ENCODE measurements at regions not wholly inside any gene's neighbourhood (a gene's known extent, or its start where the extent isn't known, plus 50 kb on each side); places are given as distances from the start of the nearest gene placed in this dataset.

DNA sequence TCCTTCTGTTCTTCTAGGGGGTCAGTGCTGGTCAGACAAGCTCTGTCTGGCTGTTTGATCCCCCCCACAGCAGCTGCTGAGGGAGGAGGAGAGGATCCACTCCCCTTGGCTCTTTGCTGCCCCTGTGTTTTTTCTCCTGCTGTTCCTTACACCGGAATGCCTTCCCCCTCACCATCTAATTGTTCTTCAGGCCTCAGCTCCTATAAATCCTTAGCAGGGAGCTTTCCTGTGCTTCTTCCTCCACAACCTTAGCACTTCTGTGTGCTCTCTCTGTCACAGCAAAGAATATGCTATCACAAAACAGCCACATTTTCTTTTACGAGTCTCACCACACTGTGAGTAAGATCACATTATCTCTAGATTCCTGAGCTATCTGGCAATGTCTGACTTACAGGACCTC, 196.6 kb downstream of the OTOR start:
- H3K27ac ChIP-seq: no peak overlapping the region
- TF ChIP-seq, protein P1, sequence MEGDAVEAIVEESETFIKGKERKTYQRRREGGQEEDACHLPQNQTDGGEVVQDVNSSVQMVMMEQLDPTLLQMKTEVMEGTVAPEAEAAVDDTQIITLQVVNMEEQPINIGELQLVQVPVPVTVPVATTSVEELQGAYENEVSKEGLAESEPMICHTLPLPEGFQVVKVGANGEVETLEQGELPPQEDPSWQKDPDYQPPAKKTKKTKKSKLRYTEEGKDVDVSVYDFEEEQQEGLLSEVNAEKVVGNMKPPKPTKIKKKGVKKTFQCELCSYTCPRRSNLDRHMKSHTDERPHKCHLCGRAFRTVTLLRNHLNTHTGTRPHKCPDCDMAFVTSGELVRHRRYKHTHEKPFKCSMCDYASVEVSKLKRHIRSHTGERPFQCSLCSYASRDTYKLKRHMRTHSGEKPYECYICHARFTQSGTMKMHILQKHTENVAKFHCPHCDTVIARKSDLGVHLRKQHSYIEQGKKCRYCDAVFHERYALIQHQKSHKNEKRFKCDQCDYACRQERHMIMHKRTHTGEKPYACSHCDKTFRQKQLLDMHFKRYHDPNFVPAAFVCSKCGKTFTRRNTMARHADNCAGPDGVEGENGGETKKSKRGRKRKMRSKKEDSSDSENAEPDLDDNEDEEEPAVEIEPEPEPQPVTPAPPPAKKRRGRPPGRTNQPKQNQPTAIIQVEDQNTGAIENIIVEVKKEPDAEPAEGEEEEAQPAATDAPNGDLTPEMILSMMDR (conservative IDR thresholded peaks at IDR 0.05): no peak
- TF ChIP-seq ZFX (IDR thresholded peaks at IDR 0.05): no peak

DNA sequence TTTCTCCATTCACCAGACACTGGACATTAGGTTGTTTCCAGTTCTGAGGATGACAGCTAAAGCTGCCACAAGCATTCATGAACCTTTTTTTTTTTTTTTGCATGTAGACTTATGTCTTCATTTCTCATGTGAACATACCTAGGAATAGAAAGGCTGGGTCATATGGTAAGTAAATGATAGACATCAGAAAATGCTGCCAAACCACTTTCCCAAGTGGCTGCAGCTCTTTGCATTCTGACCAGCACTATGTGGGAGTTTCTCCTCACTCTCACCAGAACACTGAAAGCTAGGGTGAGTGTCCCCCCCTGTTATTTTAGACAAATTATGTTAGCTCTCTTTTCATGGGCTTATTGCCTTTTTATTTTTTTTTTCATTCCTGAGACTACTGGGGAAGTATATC, 197.5 kb downstream of the OTOR start:
- no peak overlapping the region for H3K27ac ChIP-seq
- TF ChIP-seq, protein P1 (conservative IDR thresholded peaks at IDR 0.05): no peak
- no peak for TF ChIP-seq ZFX (IDR thresholded peaks at IDR 0.05)

DNA sequence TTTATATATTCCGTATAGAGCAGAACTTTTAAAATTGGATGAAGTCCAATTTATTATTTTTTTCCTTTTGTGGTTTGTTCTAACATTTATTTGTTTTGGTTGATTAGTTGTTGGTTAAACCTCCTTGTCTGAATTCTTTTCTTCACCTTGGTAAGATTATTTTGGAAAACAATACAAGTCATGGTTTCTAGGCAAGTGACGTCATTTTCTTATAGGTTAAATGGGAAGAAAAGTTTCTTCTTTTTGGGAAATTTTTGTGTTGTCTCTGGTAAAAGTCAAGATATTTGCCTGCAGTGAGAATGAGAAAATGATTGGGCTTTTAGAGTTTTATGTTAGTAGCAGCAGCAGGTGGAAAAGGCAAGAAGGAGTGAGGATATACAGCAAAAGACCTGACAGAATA, 197.9 kb downstream of the OTOR start:
- TF ChIP-seq, protein P1 (conservative IDR thresholded peaks at IDR 0.05): no peak
- TF ChIP-seq ZFX (IDR thresholded peaks at IDR 0.05): no peak

DNA sequence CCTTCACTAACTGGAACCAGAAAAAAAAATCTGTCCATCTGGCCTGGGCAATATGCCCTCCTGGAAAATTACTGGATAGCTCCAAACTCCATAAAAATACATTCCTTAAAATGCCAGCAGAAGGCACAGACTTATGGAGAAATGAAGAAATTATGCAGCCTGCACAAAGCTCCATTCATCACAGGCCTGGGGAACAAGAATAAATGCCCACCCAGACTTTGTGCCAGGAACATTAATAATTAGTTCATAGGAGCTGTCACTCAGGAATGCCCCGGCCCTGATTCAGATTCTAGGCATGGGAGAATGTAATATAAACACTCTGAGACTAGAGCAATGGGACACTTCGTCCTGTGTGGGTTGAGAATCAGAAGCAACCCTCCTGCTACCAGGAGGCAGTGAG, 199.3 kb downstream of the OTOR start:
- TF ChIP-seq ZFX (IDR thresholded peaks at IDR 0.05): no peak
- TF ChIP-seq, protein P1 (conservative IDR thresholded peaks at IDR 0.05): no peak
- H3K27ac ChIP-seq: no peak overlapping the region

More for the DNA sequence above, 197.9 kb downstream of the OTOR start:
- H3K27ac ChIP-seq: no peak overlapping the region

DNA sequence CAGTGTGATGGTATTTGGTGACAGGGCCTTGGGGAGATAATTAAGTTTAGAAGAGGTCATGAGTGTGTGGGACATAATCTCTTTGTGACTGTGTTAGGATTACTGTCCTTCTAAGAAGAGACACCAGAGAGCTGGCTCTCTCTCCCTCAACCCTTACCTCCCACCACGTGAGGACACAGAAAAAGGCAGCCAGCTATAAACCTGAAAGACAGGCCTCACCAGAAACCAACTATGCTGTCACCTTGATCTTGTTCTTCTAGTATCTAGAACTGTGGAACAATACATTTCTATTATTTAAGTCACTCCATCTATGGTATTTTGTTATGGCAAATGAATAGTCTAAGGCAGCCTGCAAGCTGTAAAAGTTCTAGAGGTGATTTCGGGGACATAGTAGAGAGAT, 203.7 kb downstream of the OTOR start:
- TF ChIP-seq, protein P1 (conservative IDR thresholded peaks at IDR 0.05): no peak
- TF ChIP-seq ZFX (IDR thresholded peaks at IDR 0.05): no peak
- H3K27ac ChIP-seq: no peak overlapping the region

DNA sequence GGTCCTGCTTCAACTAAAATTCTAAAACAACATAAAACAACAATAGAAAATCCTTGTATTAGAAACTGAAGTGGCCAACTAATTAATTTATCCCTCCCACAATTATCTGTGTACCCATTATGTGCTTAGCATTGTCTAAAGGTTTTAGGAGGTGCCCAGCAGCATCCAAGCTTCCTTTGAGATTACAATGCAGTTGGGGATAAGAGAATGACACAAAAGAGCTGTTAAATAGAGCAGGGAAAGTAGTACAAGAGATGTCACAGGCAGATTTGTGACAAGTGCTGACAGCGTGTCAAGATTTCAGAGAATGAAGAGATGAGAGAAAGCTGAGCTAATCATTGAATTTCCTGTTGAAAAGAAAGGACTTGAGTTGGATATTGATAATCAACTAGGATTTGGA, 204.8 kb downstream of the OTOR start:
- no peak overlapping the region for H3K27ac ChIP-seq
- TF ChIP-seq, protein P1 (conservative IDR thresholded peaks at IDR 0.05): no peak
- TF ChIP-seq ZFX (IDR thresholded peaks at IDR 0.05): no peak

DNA sequence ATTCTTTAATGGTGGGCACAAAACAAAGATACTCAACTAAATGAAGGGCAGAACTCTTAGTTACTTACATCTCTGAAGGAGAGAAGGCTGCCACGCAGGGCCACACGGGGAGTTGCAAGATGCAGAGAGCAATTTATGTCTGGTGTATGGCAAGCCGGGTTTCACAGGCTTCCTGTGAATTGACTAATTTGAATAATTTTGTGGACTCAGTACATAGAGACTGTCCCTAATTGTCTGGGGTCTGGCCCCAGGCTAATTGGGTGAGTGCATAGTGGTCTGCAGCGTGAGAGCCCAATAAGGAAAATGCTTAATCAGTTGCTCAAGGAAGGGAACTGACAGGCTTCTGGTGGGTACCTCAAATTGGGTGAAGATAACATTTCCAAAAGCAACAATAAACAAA, 205.7 kb downstream of the OTOR start:
- TF ChIP-seq, protein P1 (conservative IDR thresholded peaks at IDR 0.05): no peak
- TF ChIP-seq ZFX (IDR thresholded peaks at IDR 0.05): no peak

More for the DNA sequence above, 205.7 kb downstream of the OTOR start:
- no peak overlapping the region for H3K27ac ChIP-seq
